SK-N-DZ (cell line): ENCODE measurements at regions not wholly inside any gene's neighbourhood (a gene's known extent, or its start where the extent isn't known, plus 50 kb on each side); places are given as distances from the start of the nearest gene placed in this dataset.

Source experiments
- DNase-seq: peaks from one replicate; pipeline ENCODE4 v3.0.0-alpha.2; 2015; ENCODE audit warnings: low spot score

GRCh38 chr11:90856790-90857189 is 633.9 kb upstream of the CHORDC1 start:
- DNase-seq: no peak

- peak; percentile 36 for DNase-seq
Observed at GRCh38 chr11:90855531-90855930, 632.7 kb upstream of the CHORDC1 start.

GRCh38 chr11:90851196-90851595 is 628.3 kb upstream of the CHORDC1 start:
- no peak for DNase-seq

- DNase-seq: no peak
Observed at GRCh38 chr11:90849312-90849711, 626.5 kb upstream of the CHORDC1 start.

- DNase-seq: peak; percentile 69
Observed at GRCh38 chr11:90847268-90847886, 624.5 kb upstream of the CHORDC1 start.

- peak; percentile 54 for DNase-seq
Observed at GRCh38 chr11:90846628-90847027, 623.8 kb upstream of the CHORDC1 start.

GRCh38 chr11:90845799-90846198 is 623.0 kb upstream of the CHORDC1 start:
- no peak for DNase-seq

GRCh38 chr11:90845126-90845525 is 622.3 kb upstream of the CHORDC1 start:
- DNase-seq: no peak

GRCh38 chr11:90844041-90844440 is 621.2 kb upstream of the CHORDC1 start:
- DNase-seq: no peak

- no peak for DNase-seq
Observed at GRCh38 chr11:90842681-90843080, 619.8 kb upstream of the CHORDC1 start.

GRCh38 chr11:90840071-90840470 is 617.2 kb upstream of the CHORDC1 start:
- DNase-seq: no peak

- no peak for DNase-seq
Observed at GRCh38 chr11:90836031-90836430, 613.2 kb upstream of the CHORDC1 start.

- no peak for DNase-seq
Observed at GRCh38 chr11:90823446-90823845, 600.6 kb upstream of the CHORDC1 start.

GRCh38 chr11:90822996-90823395 is 600.1 kb upstream of the CHORDC1 start:
- DNase-seq: no peak

GRCh38 chr11:90818196-90818745 is 595.4 kb upstream of the CHORDC1 start:
- no peak for DNase-seq

GRCh38 chr11:90809581-90809980 is 586.7 kb upstream of the CHORDC1 start:
- no peak for DNase-seq

- no peak for DNase-seq
Observed at GRCh38 chr11:90805172-90805571, 582.3 kb upstream of the CHORDC1 start.

- DNase-seq: no peak
Observed at GRCh38 chr11:90803831-90804230, 581.0 kb upstream of the CHORDC1 start.

- no peak for DNase-seq
Observed at GRCh38 chr11:90803366-90803765, 580.5 kb upstream of the CHORDC1 start.

- DNase-seq: no peak
Observed at GRCh38 chr11:90798769-90799168, 575.9 kb upstream of the CHORDC1 start.

- DNase-seq: no peak
Observed at GRCh38 chr11:90795746-90796145, 572.9 kb upstream of the CHORDC1 start.

- no peak for DNase-seq
Observed at GRCh38 chr11:90788961-90789360, 566.1 kb upstream of the CHORDC1 start.

- peak; percentile 92 for DNase-seq
Observed at GRCh38 chr11:90784241-90784814, 561.5 kb upstream of the CHORDC1 start.
